K562 (cell line): ENCODE measurements at regions not wholly inside any gene's neighbourhood (a gene's known extent, or its start where the extent isn't known, plus 50 kb on each side); places are given as distances from the start of the nearest gene placed in this dataset.

Experiments
- ATAC-seq: fragments of 200-7000 bp; cut with Tn5 transposase; 3 replicates; pipeline ENCODE4 v1.9.1; 2020; ENCODE audit warnings: moderate library complexity
- BruUV-seq: library from RNA; stranded (reverse); fragments of 400-500 nt; replicated peaks from 2 replicates; lab custom pipeline; 2021; lab: Mats Ljungman, UMichigan
- CTCF ChIA-PET: fragments of 300-600 bp; formaldehyde crosslinking; extraction: SDS; loops from one replicate; lab custom pipeline; 2021; ENCODE audit warnings: low intra/inter-chr PET ratio; lab: Yijun Ruan, JAX
- POLR2A ChIA-PET: fragments of 300-600, 350-650 bp; sonication (Branson Sonifier 250); formaldehyde crosslinking; extraction: SDS; loops from one replicate; lab custom pipeline; 2021; ENCODE audit warnings: antibody characterized with exemption, inconsistent platforms; lab: Yijun Ruan, JAX
- DNase-seq, 4 experiments: peaks; one replicate each; pipeline versions ENCODE4 v3.0.0 to v3.0.0-alpha.2; 2011 to 2018; ENCODE audit warnings: low spot score in 3 of 4, mixed read lengths in 3 of 4; ENCODE audit errors: extremely low read depth in 1 of 4
- FAIRE-seq: peaks from 2 replicates; lab custom pipeline; 2011; peaks lifted over from hg19 to GRCh38; lab: Jason Lieb, UNC
- H2AFZ ChIP-seq: 2 replicates; pipeline ENCODE4 v1.6.0; 2011; ENCODE audit warnings: low read depth, low read length, control low read depth, inconsistent platforms
- H3K27ac ChIP-seq: fragments of 200-600 bp; 3 replicates; pipeline ENCODE4 v1.8.0; 2011; ENCODE audit warnings: low read depth, mild to moderate bottlenecking, control low read depth, inconsistent platforms, low read length, moderate library complexity, mixed read lengths; ENCODE audit errors: extremely low read depth
- H3K27me3 ChIP-seq, 2 experiments: fragments of 300-600 bp in 1 of 2; 2 replicates in 1 of 2; 3 replicates in 1 of 2; pipeline versions ENCODE4 v1.6.0 to v1.8.0; 2011; ENCODE audit warnings: inconsistent platforms in 2 of 2, low read length in 2 of 2, mild to moderate bottlenecking in 1 of 2, mixed read lengths in 1 of 2, moderate library complexity in 1 of 2; ENCODE audit not compliant: control insufficient read depth in 2 of 2, insufficient read depth in 2 of 2
- H3K36me3 ChIP-seq: fragments of 300-600 bp; 3 replicates; pipeline ENCODE4 v1.8.0; 2011; ENCODE audit warnings: mild to moderate bottlenecking, low read length, inconsistent platforms; ENCODE audit not compliant: control insufficient read depth, insufficient read depth
- H3K4me1 ChIP-seq, 2 experiments: fragments of 200-600 bp in 1 of 2; replicated peaks in 1 of 2; 2 replicates in 1 of 2; 3 replicates in 1 of 2; pipeline versions ENCODE4 v1.5.1 to v1.8.0; 2011; ENCODE audit warnings: inconsistent platforms in 2 of 2, low read length in 2 of 2, mild to moderate bottlenecking in 1 of 2, mixed read lengths in 1 of 2, moderate library complexity in 1 of 2; ENCODE audit not compliant: control insufficient read depth in 2 of 2, insufficient read depth in 2 of 2
- H3K4me2 ChIP-seq: 2 replicates; pipeline ENCODE4 v1.6.1; 2011; ENCODE audit warnings: low read length, control low read depth, inconsistent platforms, mixed read lengths; ENCODE audit not compliant: insufficient read depth
- H3K4me3 ChIP-seq: fragments of 200-600 bp; sonication (generic), shearing (Covaris generic); 2 replicates; pipeline ENCODE4 v1.5.1; 2016; ENCODE audit warnings: control low read depth, inconsistent platforms
- H3K79me2 ChIP-seq: fragments of 200-600 bp; 3 replicates; pipeline ENCODE4 v1.8.0; 2011; ENCODE audit warnings: low read length, inconsistent platforms; ENCODE audit not compliant: control insufficient read depth, insufficient read depth
- H3K9ac ChIP-seq, 2 experiments: 2 replicates each; pipeline versions ENCODE4 v1.6.0 to v1.6.1; 2011; ENCODE audit warnings: low read depth in 2 of 2, low read length in 2 of 2, control low read depth in 1 of 2, inconsistent platforms in 1 of 2, mild to moderate bottlenecking in 1 of 2, mixed read lengths in 1 of 2; ENCODE audit not compliant: insufficient read depth in 1 of 2
- H3K9me1 ChIP-seq: one replicate; pipeline ENCODE4 v1.6.0; 2011; ENCODE audit warnings: inconsistent platforms, mild to moderate bottlenecking, low read length, moderate library complexity; ENCODE audit not compliant: control insufficient read depth, insufficient read depth
- H3K9me3 ChIP-seq: replicated peaks from 2 replicates; pipeline ENCODE4 v1.5.1; 2011; ENCODE audit warnings: low read depth, low read length, inconsistent platforms; ENCODE audit not compliant: control insufficient read depth, insufficient read depth
- H4K20me1 ChIP-seq: replicated peaks from 2 replicates; pipeline ENCODE4 v1.6.1; 2011; ENCODE audit warnings: low read length, inconsistent platforms, mixed read lengths; ENCODE audit not compliant: control insufficient read depth, insufficient read depth
- EP300 ChIP-seq: IDR thresholded peaks from 2 replicates; pipeline ENCODE4 v1.6.1; 2012; ENCODE audit warnings: low read length, improper control_type of control experiment
- GATAD2A ChIP-seq: fragments of 450-650 bp; IDR thresholded peaks from 2 replicates; pipeline ENCODE4 v1.6.1; 2017
- NONO ChIP-seq, 2 experiments: fragments of 200-400 bp in 1 of 2; fragments of 450-650 bp in 1 of 2; formaldehyde crosslinking in 1 of 2; IDR thresholded peaks; 2 replicates each; pipeline ENCODE4 v1.6.1; 2017; ENCODE audit warnings: low read depth in 2 of 2, mild to moderate bottlenecking in 2 of 2, moderate library complexity in 2 of 2, low read length in 1 of 2
- SMAD4 ChIP-seq: fragments of 250-450 bp; sonication (Bioruptor Pico); conservative IDR thresholded peaks from 2 replicates; pipeline ENCODE4 v1.8.0; 2021; ENCODE audit warnings: inconsistent platforms, mild to moderate bottlenecking, moderate library complexity
- TEAD4 ChIP-seq, 2 experiments: sonication (generic) in 1 of 2; formaldehyde crosslinking in 1 of 2; IDR thresholded peaks; 2 replicates each; pipeline versions ENCODE4 v1.6.1 to v1.8.0; 2012 to 2022; ENCODE audit warnings: borderline replicate concordance in 1 of 2, inconsistent platforms in 1 of 2, low read length in 1 of 2, mild to moderate bottlenecking in 1 of 2, missing genetic modification reagents in 1 of 2
- ZFP91 ChIP-seq: sonication (generic); formaldehyde crosslinking; IDR thresholded peaks from 2 replicates; pipeline ENCODE4 v1.8.0; 2022; ENCODE audit warnings: mild to moderate bottlenecking, missing genetic modification reagents
- ZKSCAN1 ChIP-seq: fragments of 150-350 bp; IDR thresholded peaks from 2 replicates; pipeline ENCODE4 v1.6.1; 2016; ENCODE audit warnings: low read depth, low read length
- ZNF518B ChIP-seq: fragments of 250-450 bp; sonication (Bioruptor Pico); IDR thresholded peaks from 2 replicates; pipeline ENCODE4 v1.5.0; 2021; ENCODE audit warnings: mild to moderate bottlenecking, moderate library complexity
- in situ Hi-C: fragments of 300-500 bp; cut with MboI; formaldehyde crosslinking; loops from 4 replicates; pipeline ENCODE4 v1.15.0; 2018; ENCODE audit warnings: inconsistent platforms, mixed read lengths
- intact Hi-C: fragments of 100-400 bp; cut with micrococcal nuclease; formaldehyde crosslinking; loops from 2 replicates; pipeline ENCODE4 v1.14.2; 2022
- TF ChIP-seq, protein P1 (sequence below): fragments of 450-650 bp; formaldehyde crosslinking; IDR thresholded peaks from 2 replicates; pipeline ENCODE4 v1.4.0; 2020; ENCODE audit warnings: mild to moderate bottlenecking

DNA sequence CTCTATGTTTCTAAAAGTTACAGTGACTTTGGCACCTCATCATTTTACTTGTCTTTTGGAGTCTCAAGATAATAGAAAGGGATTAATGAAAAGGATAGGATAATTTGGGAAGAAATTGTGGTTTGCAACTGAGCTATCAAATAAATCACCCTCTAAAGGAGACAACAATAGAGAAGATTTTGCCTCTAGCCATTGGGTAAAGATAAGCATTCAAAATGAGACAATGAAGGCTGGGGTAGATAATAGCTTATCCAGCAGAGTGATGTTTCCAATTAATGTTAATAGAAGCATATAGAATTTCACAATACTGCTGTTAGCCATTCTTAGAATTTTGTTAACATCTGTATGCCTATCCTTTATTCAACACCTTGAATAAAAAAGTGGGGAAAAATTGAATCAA, 1177.6 kb downstream of the ADGRL3 start:
- no peaks in the 10 kb centered on the region for H3K4me1 ChIP-seq
- no peak overlapping the region for H3K4me2 ChIP-seq
- POLR2A ChIA-PET = no interaction called here
- TF ChIP-seq SMAD4 (CRISPR knock-in tag) = no peak
- TF ChIP-seq GATAD2A = no peak
- TF ChIP-seq, protein P1, sequence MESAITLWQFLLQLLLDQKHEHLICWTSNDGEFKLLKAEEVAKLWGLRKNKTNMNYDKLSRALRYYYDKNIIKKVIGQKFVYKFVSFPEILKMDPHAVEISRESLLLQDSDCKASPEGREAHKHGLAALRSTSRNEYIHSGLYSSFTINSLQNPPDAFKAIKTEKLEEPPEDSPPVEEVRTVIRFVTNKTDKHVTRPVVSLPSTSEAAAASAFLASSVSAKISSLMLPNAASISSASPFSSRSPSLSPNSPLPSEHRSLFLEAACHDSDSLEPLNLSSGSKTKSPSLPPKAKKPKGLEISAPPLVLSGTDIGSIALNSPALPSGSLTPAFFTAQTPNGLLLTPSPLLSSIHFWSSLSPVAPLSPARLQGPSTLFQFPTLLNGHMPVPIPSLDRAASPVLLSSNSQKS (CRISPR knock-in tag) = no peak
- TF ChIP-seq NONO (IDR thresholded peaks at IDR 0.05; ENCODE audit: low read depth in 2 of 2, low read length in 1 of 2) = no peak
- TF ChIP-seq ZNF518B = no peak
- TF ChIP-seq ZKSCAN1 = no peak
- TF ChIP-seq EP300 = no peak
- TF ChIP-seq TEAD4 (IDR thresholded peaks at IDR 0.05; ENCODE audit: low read length) = no peak
- TF ChIP-seq TEAD4 (CRISPR knock-in tag; IDR thresholded peaks at IDR 0.05; ENCODE audit: borderline replicate concordance) = no peak
- no peak for TF ChIP-seq ZFP91 (CRISPR knock-in tag)
- no peaks in the 10 kb centered on the region for H4K20me1 ChIP-seq
- DNase-seq = no peak
- in situ Hi-C loops (no loop called here), intact Hi-C loops (no loop called here)
- CTCF ChIA-PET = no interaction called here
- H3K27ac ChIP-seq = no peak overlapping the region
- BruUV-seq = no TSS peak
- no peak for ATAC-seq
- no peaks in the 10 kb centered on the region for H3K79me2 ChIP-seq
- no peaks in the 10 kb centered on the region; the same call in 1 of the 2 replicates for H3K9me3 ChIP-seq
- H3K36me3 ChIP-seq = no peaks in the 10 kb centered on the region
- no peak overlapping the region for H2AFZ ChIP-seq
- H3K4me3 ChIP-seq = no peak overlapping the region
- no peaks in the 10 kb centered on the region for H3K9me1 ChIP-seq
- FAIRE-seq = no peak
- no peak overlapping the region for H3K9ac ChIP-seq
- H3K27me3 ChIP-seq = no peaks in the 10 kb centered on the region
